Type B pancreatic cell (in vitro differentiated cells): ENCODE measurements at regions not wholly inside any gene's neighbourhood (a gene's known extent, or its start where the extent isn't known, plus 50 kb on each side); places are given as distances from the start of the nearest gene placed in this dataset.
A peak's percentile ranks its signal among the peaks of the same experiment; 100 is the strongest.

Experiments used
- DNase-seq: peaks from one replicate; pipeline ENCODE4 v3.0.0; 2021; ENCODE audit warnings: mixed read lengths; ENCODE audit not compliant: unreplicated experiment; ENCODE audit errors: extremely low spot score
- H3K27ac Mint-ChIP-seq: 2 replicates; pipeline ENCODE4 v1.8.0; 2021; ENCODE audit warnings: mild to moderate bottlenecking, mixed read lengths
- H3K27me3 Mint-ChIP-seq: 2 replicates; pipeline ENCODE4 v1.8.0; 2021; ENCODE audit warnings: mixed read lengths
- H3K36me3 Mint-ChIP-seq: 2 replicates; pipeline ENCODE4 v1.8.0; 2021; ENCODE audit warnings: mixed read lengths
- H3K4me1 Mint-ChIP-seq: one replicate; pipeline ENCODE4 v1.8.0; 2021; ENCODE audit warnings: mixed read lengths; ENCODE audit not compliant: unreplicated experiment
- H3K4me3 Mint-ChIP-seq: 2 replicates; pipeline ENCODE4 v1.8.0; 2021; ENCODE audit warnings: mild to moderate bottlenecking, mixed read lengths
- H3K9me3 Mint-ChIP-seq: 2 replicates; pipeline ENCODE4 v1.8.0; 2021; ENCODE audit warnings: mixed read lengths
- CTCF ChIP-seq: fragments of 200-600 bp; sonication (generic); conservative IDR thresholded peaks from 2 replicates; pipeline ENCODE4 v1.5.0; 2021; ENCODE audit warnings: antibody characterized with exemption, mild to moderate bottlenecking

DNA sequence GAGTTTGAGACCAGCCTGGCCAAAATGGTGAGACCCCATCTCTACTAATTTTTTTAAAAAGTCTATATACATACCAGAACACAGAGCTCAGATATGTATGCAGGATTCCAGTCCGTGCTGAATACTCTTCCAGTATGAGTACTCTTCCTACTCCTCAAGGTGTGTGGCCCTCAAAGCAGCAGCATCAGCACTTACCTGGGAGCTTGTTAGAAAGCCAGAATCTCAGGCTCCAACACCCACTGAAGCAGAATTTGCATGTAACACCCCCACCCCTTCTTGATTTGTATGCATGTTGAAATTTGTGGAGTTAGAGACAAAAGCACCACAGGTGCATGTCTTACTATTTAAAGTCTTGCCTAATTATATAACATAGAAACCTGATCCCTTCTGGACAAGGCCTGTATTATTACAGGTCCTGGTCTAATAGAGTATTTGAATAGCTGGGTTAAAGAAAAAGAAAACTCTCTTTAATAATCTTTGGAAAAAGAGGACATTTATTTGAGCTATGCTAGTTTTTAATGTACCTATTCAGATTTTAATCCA lies 50.3 kb upstream of the NFE2L2 start:
- H3K9me3 Mint-ChIP-seq: no peaks in the 10 kb centered on the region
- H3K36me3 Mint-ChIP-seq: peaks cover 5% of the 10 kb centered on the region
- no peak for TF ChIP-seq CTCF
- no peak overlapping the region for H3K4me3 Mint-ChIP-seq
- H3K27ac Mint-ChIP-seq: no peak overlapping the region
- DNase-seq: no peak
- H3K4me1 Mint-ChIP-seq: peaks cover 4% of the 10 kb centered on the region
- H3K27me3 Mint-ChIP-seq: no peaks in the 10 kb centered on the region

GRCh38 chr2:177315364-177315763 lies 50.8 kb upstream of the NFE2L2 start:
- Mint-ChIP-seq H3K4me1 (peaks cover 4% of the 10 kb centered on the region), H3K36me3 (peaks cover 5% of the 10 kb centered on the region), H3K27me3 (no peaks in the 10 kb centered on the region), H3K4me3 (no peak overlapping the region), H3K27ac (no peak overlapping the region), H3K9me3 (no peaks in the 10 kb centered on the region)
- no peak for TF ChIP-seq CTCF
- no peak for DNase-seq

GRCh38 chr2:177316756-177317155 lies 52.2 kb upstream of the NFE2L2 start:
- H3K27me3 Mint-ChIP-seq: no peaks in the 10 kb centered on the region
- no peak overlapping the region for H3K27ac Mint-ChIP-seq
- no peaks in the 10 kb centered on the region for H3K9me3 Mint-ChIP-seq
- H3K36me3 Mint-ChIP-seq: peaks cover 5% of the 10 kb centered on the region
- DNase-seq: no peak
- H3K4me1 Mint-ChIP-seq: peaks cover 4% of the 10 kb centered on the region
- H3K4me3 Mint-ChIP-seq: no peak overlapping the region
- TF ChIP-seq CTCF: no peak

DNA sequence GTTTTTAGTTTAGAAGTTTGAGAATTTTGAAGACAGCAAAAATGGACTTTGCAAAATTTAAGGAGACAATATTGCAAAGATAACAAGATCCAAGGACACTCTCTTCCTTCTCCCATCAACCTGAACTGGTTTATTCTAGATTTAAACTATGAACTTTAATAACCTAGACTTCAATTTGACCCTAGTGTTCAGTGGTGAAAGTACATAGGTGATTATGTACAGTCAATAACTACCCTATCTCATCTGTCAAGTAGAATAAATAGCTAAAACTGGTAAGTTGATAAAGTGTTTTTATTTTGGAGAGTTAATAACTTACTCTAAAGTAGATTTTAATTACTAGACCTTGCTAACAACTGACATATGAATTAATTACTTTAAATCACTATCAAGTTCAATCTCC lies 52.9 kb upstream of the NFE2L2 start:
- Mint-ChIP-seq H3K4me1 (peaks cover 4% of the 10 kb centered on the region), H3K36me3 (peaks cover 5% of the 10 kb centered on the region), H3K4me3 (no peak overlapping the region), H3K27ac (no peak overlapping the region), H3K27me3 (no peaks in the 10 kb centered on the region), H3K9me3 (no peaks in the 10 kb centered on the region)
- TF ChIP-seq CTCF: peak; percentile 40
- no peak for DNase-seq

DNA sequence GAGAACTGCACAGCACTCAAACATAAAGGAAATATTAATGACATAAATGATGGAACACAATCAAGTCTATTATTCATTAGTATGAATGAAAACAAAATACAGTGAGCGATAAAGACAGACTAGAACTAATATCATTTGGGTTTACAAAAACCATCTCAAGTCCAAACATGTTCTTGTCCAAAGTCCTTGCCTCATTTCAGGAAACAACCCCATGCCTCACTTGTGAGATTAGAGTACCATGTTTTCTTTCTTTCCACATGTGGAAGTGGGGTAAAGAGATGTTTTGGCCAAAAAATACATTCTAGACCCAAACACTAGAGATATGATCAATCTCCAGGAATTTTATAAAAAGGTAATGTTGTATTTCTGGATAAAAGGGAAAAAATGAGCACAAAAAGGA lies 53.3 kb upstream of the NFE2L2 start:
- no peak for TF ChIP-seq CTCF
- Mint-ChIP-seq H3K4me3 (no peak overlapping the region), H3K27ac (no peak overlapping the region), H3K36me3 (peaks cover 5% of the 10 kb centered on the region), H3K27me3 (no peaks in the 10 kb centered on the region), H3K9me3 (no peaks in the 10 kb centered on the region), H3K4me1 (peaks cover 4% of the 10 kb centered on the region)
- no peak for DNase-seq

GRCh38 chr2:177318613-177319012 lies 54.1 kb upstream of the NFE2L2 start:
- Mint-ChIP-seq H3K27me3 (no peaks in the 10 kb centered on the region), H3K27ac (no peak overlapping the region), H3K4me3 (no peak overlapping the region), H3K36me3 (peaks cover 9% of the 10 kb centered on the region), H3K9me3 (no peaks in the 10 kb centered on the region), H3K4me1 (peaks cover under 1% of the 10 kb centered on the region)
- DNase-seq: no peak
- no peak for TF ChIP-seq CTCF
